ENCODE measurements at regions not wholly inside any gene's neighbourhood (a gene's known extent, or its start where the extent isn't known, plus 50 kb on each side); places are given as distances from the start of the nearest gene placed in this dataset.

GRCh38 chr7:46989247-46989646, 592.7 kb downstream of the TNS3 start:
- no peak for DNase-seq (ENCODE audit: low read depth in 2 of 2)

GRCh38 chr7:46982928-46983327, 599.0 kb downstream of the TNS3 start:
- no peak for DNase-seq (ENCODE audit: low read depth in 2 of 2)

- no peak for DNase-seq (ENCODE audit: low read depth in 2 of 2)
Measured at GRCh38 chr7:46979439-46979838, 602.5 kb downstream of the TNS3 start.

DNA sequence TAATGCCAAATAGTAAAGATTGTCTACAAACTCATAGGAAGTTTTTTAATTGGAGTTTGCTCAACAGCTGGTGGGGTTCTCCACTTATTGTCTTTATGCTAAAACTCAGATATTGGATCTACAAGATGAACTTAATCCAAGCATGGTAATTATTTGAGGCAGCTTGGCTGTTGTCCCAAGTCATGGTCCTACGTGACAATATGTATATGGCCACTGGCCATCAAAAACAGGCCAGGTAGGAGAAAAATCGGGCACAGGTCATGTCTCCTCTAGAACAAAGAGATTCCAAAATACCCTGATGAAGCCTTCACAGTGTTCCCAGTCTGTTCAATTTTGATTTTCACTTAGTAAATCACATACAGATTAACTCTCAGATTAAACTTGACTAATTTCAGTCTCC, 606.4 kb downstream of the TNS3 start:
- no peak for DNase-seq (ENCODE audit: low read depth in 2 of 2)

- DNase-seq (ENCODE audit: low read depth in 2 of 2) = no peak
Measured at GRCh38 chr7:46972205-46972604, 609.7 kb downstream of the TNS3 start.

DNA sequence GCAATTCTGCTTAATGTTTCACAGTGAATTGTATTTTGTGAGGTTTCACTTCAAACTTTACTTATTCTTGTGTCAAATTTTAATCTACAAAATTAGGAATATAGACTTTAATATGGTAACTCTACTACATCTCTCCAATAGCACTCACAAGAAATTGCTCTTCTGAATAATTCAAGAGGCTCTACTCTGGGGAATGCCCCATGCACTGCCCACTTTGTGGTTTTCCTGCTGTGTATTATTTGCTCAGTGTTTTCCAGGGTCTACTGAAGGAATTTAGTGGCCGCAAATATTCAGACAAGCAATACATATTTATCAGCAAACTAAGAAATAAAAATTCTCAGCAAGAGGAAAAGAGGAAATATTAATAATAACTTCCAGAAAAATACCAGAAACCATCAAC, 611.4 kb downstream of the TNS3 start:
- no peak for DNase-seq (ENCODE audit: low read depth in 2 of 2)

DNA sequence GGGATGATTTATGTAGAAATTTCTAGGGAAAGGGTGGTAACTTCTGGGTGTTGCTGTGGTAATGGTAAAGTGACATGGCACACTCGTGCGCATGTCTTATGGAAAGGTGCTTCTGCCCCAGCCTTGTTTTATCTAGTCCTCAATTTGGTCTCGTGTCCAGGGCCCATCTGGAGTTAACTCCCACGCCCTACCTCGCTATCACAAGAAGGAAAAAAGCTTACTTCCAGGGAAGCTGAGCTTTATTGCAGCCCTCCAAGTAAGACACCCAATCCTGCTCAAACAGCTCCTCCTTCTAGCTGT, 611.8 kb downstream of the TNS3 start:
- DNase-seq (ENCODE audit: low read depth in 2 of 2) = no peak

DNA sequence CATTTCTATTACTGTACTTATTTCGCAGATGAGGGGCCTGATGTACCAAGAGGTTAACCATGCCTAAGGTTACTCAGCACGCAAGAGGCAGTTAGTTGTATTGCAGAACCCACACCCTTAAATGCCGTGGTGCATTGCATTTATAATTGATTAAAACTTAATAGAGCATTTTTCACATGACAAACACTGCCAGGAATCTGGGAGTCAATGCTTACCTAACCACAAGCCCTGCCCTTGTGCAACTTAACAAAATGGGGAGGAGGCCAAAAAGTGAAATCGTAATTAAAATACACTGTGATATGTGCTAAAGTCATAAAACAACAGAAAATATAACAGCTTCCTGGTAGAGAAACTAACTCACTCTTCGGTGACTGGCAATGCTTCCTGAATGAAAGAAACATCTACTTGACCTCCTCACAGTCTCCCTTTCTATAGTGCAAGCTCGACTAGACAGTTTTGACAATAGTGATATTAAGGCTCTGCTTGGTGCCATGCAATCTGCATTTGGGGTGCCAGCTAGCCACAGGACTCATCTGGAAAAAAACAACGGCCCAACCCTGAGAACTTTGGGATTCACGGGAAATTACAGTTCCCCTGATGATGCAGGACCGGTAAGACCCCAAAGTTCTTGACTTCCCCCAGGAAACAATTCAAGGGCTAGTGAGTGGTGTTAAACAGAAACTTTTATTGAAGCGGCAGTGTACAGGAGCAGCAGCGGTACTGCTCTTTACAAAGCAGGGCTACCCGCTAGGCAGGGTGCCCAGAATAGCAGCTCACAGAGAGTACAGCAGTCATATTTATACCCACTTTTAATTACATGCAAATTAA, 612.4 kb downstream of the TNS3 start:
- DNase-seq (ENCODE audit: low read depth in 2 of 2) = no peak

DNA sequence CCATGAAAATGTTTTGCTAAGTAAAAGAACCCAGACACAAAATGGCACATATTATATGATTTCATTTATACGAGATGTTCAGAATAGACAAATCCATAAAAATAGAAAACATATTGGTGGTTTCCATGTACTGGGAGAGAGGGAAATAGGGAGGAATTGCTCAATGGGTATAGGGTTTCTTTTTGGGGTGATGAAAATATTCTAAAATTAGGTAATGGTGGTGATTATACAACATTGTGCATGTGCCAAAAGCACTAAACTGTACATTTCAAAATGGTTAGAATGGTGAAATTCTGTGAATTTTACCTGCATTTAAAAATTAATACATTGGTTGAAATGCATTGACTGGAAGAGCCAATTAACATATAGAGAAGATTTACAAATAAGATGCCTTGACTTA, 613.9 kb downstream of the TNS3 start:
- no peak for DNase-seq (ENCODE audit: low read depth in 2 of 2)

DNA sequence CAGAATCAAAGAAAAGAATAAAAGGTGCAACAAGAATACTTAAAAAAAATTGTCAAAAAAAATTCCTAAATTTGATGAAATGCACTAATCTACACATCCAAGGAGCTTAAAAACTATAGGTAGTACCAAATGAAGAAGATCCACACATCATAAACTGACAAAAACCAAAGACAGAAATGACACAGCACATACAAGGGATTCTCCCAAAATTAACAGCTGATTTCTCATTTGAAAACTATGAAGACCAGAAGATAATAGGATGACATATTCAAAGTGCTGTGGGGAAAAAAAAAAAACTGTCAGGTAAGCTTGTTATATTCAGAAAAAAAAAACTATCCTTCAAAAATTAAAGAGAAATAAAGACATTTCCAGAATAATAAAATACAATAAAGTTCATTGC, 618.2 kb downstream of the TNS3 start:
- no peak for DNase-seq (ENCODE audit: low read depth in 2 of 2)

GRCh38 chr7:46960970-46961369, 620.9 kb downstream of the TNS3 start:
- no peak for DNase-seq (ENCODE audit: low read depth in 2 of 2)

DNA sequence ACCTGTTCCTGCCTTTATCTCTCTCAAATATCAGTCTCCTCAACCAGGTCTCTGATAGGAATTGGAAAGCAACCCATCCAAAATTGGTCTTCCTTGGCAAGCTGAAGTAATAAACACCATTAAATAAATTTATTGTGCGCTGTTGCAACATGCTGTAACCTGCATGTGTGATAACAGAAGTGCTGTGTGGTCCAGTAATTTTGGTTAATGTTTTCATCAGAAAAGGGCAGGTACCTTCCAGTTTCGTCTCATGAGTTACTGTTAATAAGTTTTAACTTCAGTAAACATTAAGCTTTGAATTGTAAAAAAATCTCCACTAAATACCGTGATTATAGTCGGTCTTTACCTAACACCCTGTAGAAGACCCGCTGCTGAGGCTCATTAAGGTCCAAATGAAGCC, 624.7 kb downstream of the TNS3 start:
- no peak for DNase-seq (ENCODE audit: low read depth in 2 of 2)

- no peak for DNase-seq (ENCODE audit: low read depth in 2 of 2)
Measured at GRCh38 chr7:46955531-46955930, 626.4 kb downstream of the TNS3 start.

DNA sequence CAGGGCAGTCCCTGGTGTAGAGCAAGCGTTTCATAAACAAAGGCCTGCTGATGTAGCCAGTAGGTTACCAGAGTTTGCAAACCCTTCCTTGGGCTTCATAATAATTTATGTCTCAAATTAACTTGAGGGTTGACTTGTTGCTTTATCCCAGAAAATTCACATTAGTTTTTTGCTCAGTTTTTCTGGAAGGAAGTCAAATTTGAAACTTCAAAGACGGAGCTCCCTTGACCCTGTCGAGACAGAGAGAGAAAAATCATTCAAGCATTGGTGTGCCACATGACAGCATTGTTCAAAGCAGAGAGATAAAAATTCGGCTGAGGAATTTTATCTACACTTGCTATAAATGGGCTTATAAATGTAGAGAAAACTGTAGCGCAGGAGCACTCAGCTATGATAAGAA, 627.7 kb downstream of the TNS3 start:
- no peak for DNase-seq (ENCODE audit: low read depth in 2 of 2)

GRCh38 chr7:46953008-46953407, 628.9 kb downstream of the TNS3 start:
- DNase-seq (ENCODE audit: low read depth in 2 of 2) = no peak

DNA sequence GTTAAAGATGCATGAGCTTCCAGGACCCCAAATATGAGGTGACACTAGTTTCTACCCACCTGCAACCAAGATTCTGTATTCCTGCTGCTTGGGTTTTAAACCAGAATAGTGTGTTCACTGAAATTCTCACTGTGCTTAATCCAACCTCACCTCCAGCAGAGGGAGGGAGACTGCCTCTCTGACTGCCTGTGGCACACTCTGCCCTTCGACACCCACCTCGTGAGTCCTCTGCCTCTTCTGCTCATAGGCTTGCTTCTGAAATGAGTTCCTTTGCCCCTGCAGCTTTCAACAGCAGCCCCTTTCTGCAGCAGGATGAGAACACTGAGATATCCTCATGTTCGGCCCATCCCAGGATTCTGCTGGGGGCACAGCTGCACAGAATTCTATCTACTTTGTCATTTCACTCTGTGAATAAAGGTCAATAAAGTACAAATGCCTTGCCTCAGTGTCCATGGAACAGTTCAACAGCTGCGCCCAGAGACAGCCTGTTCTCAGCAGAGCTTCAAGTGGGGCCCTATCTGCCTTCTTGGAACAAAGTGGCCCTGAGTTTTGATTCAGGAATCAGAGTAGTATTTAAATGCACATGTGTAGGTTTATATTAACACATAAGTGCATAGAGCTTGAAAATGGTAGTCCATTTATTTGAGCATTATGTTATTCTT, 632.5 kb downstream of the TNS3 start:
- DNase-seq (ENCODE audit: low read depth in 2 of 2) = no peak

- DNase-seq (ENCODE audit: low read depth in 2 of 2) = no peak
Measured at GRCh38 chr7:46948716-46949115, 633.2 kb downstream of the TNS3 start.

DNA sequence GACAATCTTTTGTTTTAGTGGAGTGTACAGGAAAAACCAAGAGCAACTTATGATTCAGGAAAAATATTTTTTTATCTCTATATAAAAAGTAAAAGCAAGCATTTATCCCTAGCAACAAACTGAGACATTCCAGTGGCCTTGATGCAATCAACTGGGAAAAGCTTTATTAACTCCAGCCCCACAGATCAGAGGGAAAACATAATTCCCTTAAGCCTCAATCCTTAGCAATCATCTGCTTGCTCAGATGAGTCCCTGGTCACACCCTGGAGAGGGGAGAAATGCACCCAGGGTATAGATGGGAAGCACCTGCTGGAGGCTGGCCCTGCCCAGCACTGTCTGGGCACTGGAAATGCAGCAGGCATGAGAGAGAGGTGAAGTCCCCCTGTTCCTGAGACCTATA, 636.6 kb downstream of the TNS3 start:
- DNase-seq (ENCODE audit: low read depth in 2 of 2) = no peak

DNA sequence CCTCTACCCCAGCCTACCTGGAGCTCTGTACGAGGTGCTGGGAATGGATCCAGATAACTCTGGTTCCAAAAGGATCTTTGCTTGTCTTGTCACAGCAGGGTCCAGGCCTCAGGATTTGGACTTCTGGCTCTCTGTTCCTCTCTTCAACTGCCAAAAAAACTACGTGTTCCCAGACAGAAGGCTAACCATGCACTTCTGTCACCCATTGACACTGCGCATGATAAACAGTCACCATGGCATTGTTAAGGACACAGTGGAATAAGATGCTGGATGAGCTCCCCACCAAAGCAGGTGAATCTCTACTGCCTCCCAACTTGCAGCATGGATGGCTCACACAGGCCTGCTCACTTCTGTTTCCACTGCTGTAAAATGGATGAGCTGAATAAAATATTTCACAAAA, 637.9 kb downstream of the TNS3 start:
- no peak for DNase-seq (ENCODE audit: low read depth in 2 of 2)

DNA sequence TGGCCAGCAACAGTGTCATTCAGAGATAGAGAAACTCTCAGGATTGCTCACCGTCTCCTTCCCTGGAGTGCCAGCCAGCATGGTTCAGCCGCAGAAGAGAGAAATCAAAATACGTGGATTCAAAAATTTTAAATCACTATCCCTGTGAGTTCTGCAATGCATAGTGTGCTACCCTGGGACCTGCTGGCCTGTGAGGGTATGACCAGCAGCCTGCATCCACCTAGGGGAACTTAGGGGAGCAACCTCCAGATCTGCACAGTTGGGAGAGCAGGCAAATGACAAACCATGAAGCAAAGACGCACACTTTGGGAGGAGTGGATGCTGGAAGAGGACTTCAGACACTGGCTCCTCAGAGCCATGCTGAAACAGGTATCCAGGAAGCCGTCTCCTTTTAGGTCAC, 639.3 kb downstream of the TNS3 start:
- no peak for DNase-seq (ENCODE audit: low read depth in 2 of 2)

- no peak for DNase-seq (ENCODE audit: low read depth in 2 of 2)
Measured at GRCh38 chr7:46940178-46940577, 641.7 kb downstream of the TNS3 start.

DNA sequence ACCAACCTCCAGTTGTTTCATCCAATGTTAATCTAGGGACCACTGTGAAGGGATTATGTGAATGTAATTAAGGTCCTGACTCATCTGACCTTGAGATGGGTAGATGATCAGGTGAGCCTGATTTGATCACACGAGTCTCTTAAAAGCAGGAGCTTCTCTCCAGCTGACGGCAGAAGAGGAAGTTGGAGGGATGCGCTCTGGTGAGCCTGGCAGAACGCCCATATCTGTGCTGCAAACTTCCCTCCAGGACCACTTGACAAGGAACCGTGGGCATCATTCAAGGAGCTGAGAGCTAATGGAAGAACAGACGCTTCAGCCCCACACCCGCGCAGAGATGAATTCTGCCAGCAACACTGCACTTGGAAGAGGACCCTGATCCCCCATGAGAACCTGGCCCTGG, 642.4 kb downstream of the TNS3 start:
- no peak for DNase-seq (ENCODE audit: low read depth in 2 of 2)

GRCh38 chr7:46939089-46939488, 642.8 kb downstream of the TNS3 start:
- no peak for DNase-seq (ENCODE audit: low read depth in 2 of 2)

DNA sequence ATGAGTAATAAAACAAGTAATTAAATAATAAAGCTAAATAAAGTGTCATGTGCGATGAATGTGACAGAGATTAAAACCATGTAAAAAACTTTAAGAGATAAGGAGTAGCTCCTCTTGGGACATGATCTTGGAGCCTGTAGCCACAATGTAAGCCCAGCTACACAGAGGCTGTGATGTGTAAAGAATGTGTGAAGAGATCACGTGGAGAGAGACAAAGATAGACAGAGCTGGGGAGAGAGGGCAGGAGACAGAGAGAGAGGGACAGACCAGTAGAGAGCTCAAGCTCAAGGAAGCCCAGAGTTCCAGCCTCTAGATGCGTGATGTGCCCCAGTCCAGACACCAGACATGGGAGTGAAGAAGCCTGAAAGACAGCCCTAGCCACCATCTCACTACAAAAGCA, 644.1 kb downstream of the TNS3 start:
- no peak for DNase-seq (ENCODE audit: low read depth in 2 of 2)

Measured in stimulated activated CD8-positive, alpha-beta memory T cell treated with anti-CD3 and anti-CD28 coated beads, Interleukin-2, amount 100 ng/mL, for 48 hours (primary cell).